Colonic mucosa (tissue), 4 donors: ENCODE measurements at regions not wholly inside any gene's neighbourhood (a gene's known extent, or its start where the extent isn't known, plus 50 kb on each side); places are given as distances from the start of the nearest gene placed in this dataset.

ENCODE experiments used
- DNase-seq: peaks from one replicate; pipeline ENCODE4 v3.0.0-alpha.2; 2020
- H3K27ac ChIP-seq: fragments of 200-600 bp; one replicate; pipeline ENCODE4 v1.8.0; 2021
- H3K27me3 ChIP-seq: fragments of 200-600 bp; one replicate; pipeline ENCODE4 v1.8.0; 2021
- H3K36me3 ChIP-seq: fragments of 200-600 bp; one replicate; pipeline ENCODE4 v1.8.0; 2021
- H3K4me1 ChIP-seq: fragments of 200-600 bp; one replicate; pipeline ENCODE4 v1.8.0; 2021; ENCODE audit warnings: mild to moderate bottlenecking
- H3K4me3 ChIP-seq: fragments of 200-600 bp; one replicate; pipeline ENCODE4 v1.8.0; 2021
- H3K9ac ChIP-seq, 2 donors: one replicate each; pipeline ENCODE4 v1.7.0; 2013; ENCODE audit warnings: control low read depth in 2 of 2, low read depth in 2 of 2, low read length in 2 of 2
- H3K9me3 ChIP-seq: fragments of 200-600 bp; one replicate; pipeline ENCODE4 v1.8.0; 2021
- intact Hi-C: fragments of 100-400 bp; cut with DNase I; formaldehyde crosslinking; loops from one replicate; pipeline ENCODE4 v1.14.1; 2022
- TF ChIP-seq, protein P1 (sequence below): fragments of 200-600 bp; IDR thresholded peaks from one replicate; pipeline ENCODE4 v1.8.0; 2022; ENCODE audit warnings: antibody characterized with exemption, mild to moderate bottlenecking
- donor health status: healthy.
- donor health status: DM: no; HTN: no; CAD: no.
- donor health status: DM: no; HTN: no; CAD: no.

DNA sequence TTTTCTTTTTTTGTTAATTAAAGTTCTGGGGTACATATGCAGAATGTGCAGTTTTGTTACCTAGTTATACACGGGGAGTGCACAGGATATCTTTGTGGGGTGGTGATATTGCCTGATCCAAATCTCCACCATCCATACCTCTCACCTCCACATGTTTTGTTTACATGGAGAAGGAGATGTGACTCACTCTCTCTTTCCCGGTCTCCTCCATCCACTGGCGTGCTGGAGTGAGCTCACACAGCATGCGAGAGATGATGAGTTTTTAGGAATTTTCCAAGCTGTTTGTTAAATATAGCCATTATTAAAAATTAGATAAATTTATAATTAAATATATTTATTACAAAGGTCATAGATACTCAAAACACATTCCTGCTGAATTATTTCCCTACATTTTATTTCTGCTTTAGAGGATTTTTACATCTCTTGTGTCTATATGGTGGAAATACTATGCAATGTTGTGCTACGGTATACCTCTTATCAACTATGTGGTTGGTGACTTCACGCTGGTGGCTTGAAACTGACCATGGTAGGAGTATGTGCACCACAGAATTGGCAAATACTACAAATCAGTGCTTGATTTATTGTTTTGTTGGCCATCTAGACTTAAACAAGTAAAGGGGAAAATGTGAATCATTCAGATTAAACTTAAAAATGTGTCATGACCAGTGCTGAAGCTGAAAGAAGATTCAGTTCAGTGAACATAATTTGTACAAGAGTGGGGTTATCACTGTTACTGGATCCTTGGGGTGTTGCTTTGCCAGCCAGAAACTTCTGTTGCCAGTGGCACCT lies 107.9 kb upstream of the FAM180A start:
- Histone ChIP-seq H3K4me3 (no peak overlapping the region), H3K4me1 (no peaks in the 10 kb centered on the region), H3K27ac (no peak overlapping the region), H3K9ac (no peak overlapping the region), H3K36me3 (no peaks in the 10 kb centered on the region), H3K27me3 (no peaks in the 10 kb centered on the region), H3K9me3 (no peaks in the 10 kb centered on the region)
- intact Hi-C loops, result no loop called here
- DNase-seq, result no peak
- TF ChIP-seq, protein P1, sequence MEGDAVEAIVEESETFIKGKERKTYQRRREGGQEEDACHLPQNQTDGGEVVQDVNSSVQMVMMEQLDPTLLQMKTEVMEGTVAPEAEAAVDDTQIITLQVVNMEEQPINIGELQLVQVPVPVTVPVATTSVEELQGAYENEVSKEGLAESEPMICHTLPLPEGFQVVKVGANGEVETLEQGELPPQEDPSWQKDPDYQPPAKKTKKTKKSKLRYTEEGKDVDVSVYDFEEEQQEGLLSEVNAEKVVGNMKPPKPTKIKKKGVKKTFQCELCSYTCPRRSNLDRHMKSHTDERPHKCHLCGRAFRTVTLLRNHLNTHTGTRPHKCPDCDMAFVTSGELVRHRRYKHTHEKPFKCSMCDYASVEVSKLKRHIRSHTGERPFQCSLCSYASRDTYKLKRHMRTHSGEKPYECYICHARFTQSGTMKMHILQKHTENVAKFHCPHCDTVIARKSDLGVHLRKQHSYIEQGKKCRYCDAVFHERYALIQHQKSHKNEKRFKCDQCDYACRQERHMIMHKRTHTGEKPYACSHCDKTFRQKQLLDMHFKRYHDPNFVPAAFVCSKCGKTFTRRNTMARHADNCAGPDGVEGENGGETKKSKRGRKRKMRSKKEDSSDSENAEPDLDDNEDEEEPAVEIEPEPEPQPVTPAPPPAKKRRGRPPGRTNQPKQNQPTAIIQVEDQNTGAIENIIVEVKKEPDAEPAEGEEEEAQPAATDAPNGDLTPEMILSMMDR, result no peak

DNA sequence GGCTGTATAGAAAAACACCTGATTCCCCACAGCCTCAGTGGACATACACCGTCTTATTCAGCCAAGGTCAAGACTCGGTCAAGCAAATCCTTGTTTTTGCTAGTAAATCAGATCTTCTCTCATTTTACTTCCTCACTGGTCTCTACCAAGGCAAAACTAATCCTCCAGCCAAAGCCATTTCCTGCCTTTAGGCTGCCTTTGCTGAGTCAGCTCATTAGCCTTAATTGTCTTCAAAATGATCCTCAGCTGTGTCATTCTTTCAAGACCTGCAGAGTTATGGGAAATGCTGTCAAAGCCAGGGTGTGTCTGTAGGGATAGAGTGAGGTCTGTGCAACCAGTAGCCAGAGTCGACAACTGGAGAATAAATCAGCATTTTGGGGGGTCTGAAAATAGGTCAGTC lies 107.2 kb upstream of the FAM180A start:
- no peaks in the 10 kb centered on the region for H3K27me3 ChIP-seq
- no peaks in the 10 kb centered on the region for H3K9me3 ChIP-seq
- TF ChIP-seq, protein P1, result no peak
- no peaks in the 10 kb centered on the region for H3K4me1 ChIP-seq
- intact Hi-C loops, result no loop called here
- DNase-seq, result no peak
- H3K36me3 ChIP-seq, result no peaks in the 10 kb centered on the region
- no peak overlapping the region for H3K4me3 ChIP-seq
- H3K27ac ChIP-seq, result no peak overlapping the region
- no peak overlapping the region for H3K9ac ChIP-seq

DNA sequence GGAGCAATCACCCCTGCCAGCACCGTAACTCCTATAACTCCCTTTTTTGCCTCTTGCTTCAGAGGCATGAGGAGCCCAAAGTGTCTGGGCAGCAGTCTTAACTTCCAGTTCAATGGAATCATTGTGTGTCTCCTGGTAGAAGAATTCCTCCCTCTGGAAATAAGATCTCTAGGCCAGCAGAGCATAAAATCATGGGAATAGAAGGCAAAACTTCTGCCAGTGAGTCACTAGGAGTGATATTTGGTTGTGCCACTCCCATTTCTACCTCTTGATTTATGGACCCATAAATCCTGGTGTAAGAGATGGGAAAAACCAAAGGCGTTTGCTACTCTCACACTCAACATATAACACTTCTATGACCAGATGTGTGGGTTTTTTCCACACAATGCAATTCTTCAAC lies 104.9 kb upstream of the FAM180A start:
- TF ChIP-seq, protein P1, result no peak

DNA sequence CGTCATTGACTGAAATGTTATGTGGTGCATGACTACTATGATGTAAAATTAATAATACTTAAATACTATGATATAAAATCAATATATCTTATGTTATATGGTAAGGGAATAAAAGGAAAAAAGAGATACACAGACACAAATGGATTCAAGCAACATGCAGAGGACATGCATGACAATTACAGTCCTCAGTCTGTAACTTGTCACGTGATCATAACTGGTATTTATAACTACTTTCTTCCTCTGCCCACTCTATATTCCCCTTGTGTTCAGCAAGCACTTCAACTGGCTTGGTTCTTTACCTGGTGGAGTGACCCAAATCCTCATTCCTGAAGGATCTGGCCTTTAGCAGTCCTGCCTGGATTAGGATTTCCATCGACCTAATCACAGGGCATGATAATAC lies 104.4 kb upstream of the FAM180A start:
- no peaks in the 10 kb centered on the region for H3K9me3 ChIP-seq
- H3K9ac ChIP-seq, result no peak overlapping the region
- intact Hi-C loops, result no loop called here
- no peaks in the 10 kb centered on the region for H3K4me1 ChIP-seq
- no peak overlapping the region for H3K4me3 ChIP-seq
- H3K27ac ChIP-seq, result no peak overlapping the region
- TF ChIP-seq, protein P1, result no peak
- H3K27me3 ChIP-seq, result no peaks in the 10 kb centered on the region
- no peaks in the 10 kb centered on the region for H3K36me3 ChIP-seq
- no peak for DNase-seq

More for the DNA sequence above, 104.9 kb upstream of the FAM180A start:
- intact Hi-C loops, result no loop called here
- no peaks in the 10 kb centered on the region for H3K4me1 ChIP-seq
- H3K9me3 ChIP-seq, result no peaks in the 10 kb centered on the region
- H3K27me3 ChIP-seq, result no peaks in the 10 kb centered on the region
- no peak for DNase-seq
- no peaks in the 10 kb centered on the region for H3K36me3 ChIP-seq
- no peak overlapping the region for H3K4me3 ChIP-seq
- H3K27ac ChIP-seq, result no peak overlapping the region
- no peak overlapping the region for H3K9ac ChIP-seq

DNA sequence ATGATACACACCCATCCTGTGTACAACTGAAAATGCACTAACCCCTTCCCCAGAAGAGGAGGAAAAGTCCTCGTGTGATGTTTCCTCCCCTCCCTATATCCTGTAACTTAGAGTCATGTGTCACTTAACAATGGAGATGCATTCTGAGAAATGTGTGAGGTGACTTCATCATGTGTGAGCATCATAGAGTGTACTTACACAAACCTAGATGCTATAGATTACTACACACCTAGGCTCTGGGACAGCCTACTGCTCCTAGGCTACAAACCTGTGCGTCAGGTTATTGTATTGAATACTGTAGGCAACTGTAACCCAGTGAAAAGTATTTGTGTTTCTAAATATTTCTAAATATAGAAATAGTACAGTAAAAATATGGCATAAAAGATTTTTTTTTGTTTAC lies 98.6 kb upstream of the FAM180A start:
- TF ChIP-seq, protein P1, result no peak
- H3K36me3 ChIP-seq, result no peaks in the 10 kb centered on the region
- intact Hi-C loops, result no loop called here
- no peaks in the 10 kb centered on the region for H3K9me3 ChIP-seq
- no peak overlapping the region for H3K27ac ChIP-seq
- no peak for DNase-seq
- no peaks in the 10 kb centered on the region for H3K27me3 ChIP-seq
- no peak overlapping the region for H3K4me3 ChIP-seq
- H3K9ac ChIP-seq, result no peak overlapping the region
- H3K4me1 ChIP-seq, result no peaks in the 10 kb centered on the region
